Caco-2 (cell line): ENCODE measurements at regions not wholly inside any gene's neighbourhood (a gene's known extent, or its start where the extent isn't known, plus 50 kb on each side); places are given as distances from the start of the nearest gene placed in this dataset.

Source experiments
- BruUV-seq: library from RNA; stranded (reverse); fragments of 400-500 nt; replicated peaks from 2 replicates; lab custom pipeline; 2021; lab: Mats Ljungman, UMichigan
- CTCF ChIA-PET: fragments of 300-600 bp; sonication (Branson Sonifier 250); formaldehyde crosslinking; loops from one replicate; lab custom pipeline; 2022; ENCODE audit warnings: antibody characterized with exemption; lab: Charles Lee
- POLR2A ChIA-PET: fragments of 300-600 bp; sonication (Branson Sonifier 250); formaldehyde crosslinking; loops from one replicate; lab custom pipeline; 2022; ENCODE audit warnings: antibody characterized with exemption; lab: Charles Lee
- DNase-seq, 2 experiments: peaks; one replicate each; pipeline versions ENCODE4 v3.0.0 to v3.0.0-alpha.2; 2020 to 2022
- H3K27me3 ChIP-seq: replicated peaks from 2 replicates; pipeline ENCODE4 v1.6.0; 2011; ENCODE audit warnings: low read length; ENCODE audit not compliant: control insufficient read depth, insufficient read depth
- H3K36me3 ChIP-seq: 2 replicates; pipeline ENCODE4 v1.5.1; 2011; ENCODE audit warnings: low read length; ENCODE audit not compliant: control insufficient read depth, insufficient read depth
- H3K4me1 ChIP-seq: fragments of 250-450 bp; sonication (Bioruptor Pico); 2 replicates; pipeline ENCODE4 v1.5.1; 2020; ENCODE audit warnings: mild to moderate bottlenecking
- H3K4me3 ChIP-seq: 2 replicates; pipeline ENCODE4 v1.5.1; 2011; ENCODE audit warnings: low read depth, mild to moderate bottlenecking, control low read depth, low read length
- H3K9me3 ChIP-seq: fragments of 250-450 bp; sonication (Bioruptor Pico); 2 replicates; pipeline ENCODE4 v1.5.1; 2020; ENCODE audit warnings: mild to moderate bottlenecking, moderate library complexity
- H3K27ac Mint-ChIP-seq: one replicate; pipeline ENCODE4 v1.8.0; 2022; ENCODE audit warnings: mixed read lengths; ENCODE audit not compliant: unreplicated experiment
- H3K27me3 Mint-ChIP-seq: one replicate; pipeline ENCODE4 v1.8.0; 2022; ENCODE audit warnings: mixed read lengths; ENCODE audit not compliant: insufficient read depth, unreplicated experiment
- H3K36me3 Mint-ChIP-seq: one replicate; pipeline ENCODE4 v1.8.0; 2022; ENCODE audit warnings: mild to moderate bottlenecking, mixed read lengths; ENCODE audit not compliant: insufficient read depth, unreplicated experiment
- H3K4me1 Mint-ChIP-seq: one replicate; pipeline ENCODE4 v1.8.0; 2022; ENCODE audit warnings: low read depth, mixed read lengths; ENCODE audit not compliant: unreplicated experiment
- H3K4me3 Mint-ChIP-seq: one replicate; pipeline ENCODE4 v1.8.0; 2022; ENCODE audit warnings: mild to moderate bottlenecking, moderate library complexity, mixed read lengths; ENCODE audit not compliant: unreplicated experiment
- H3K9me3 Mint-ChIP-seq: one replicate; pipeline ENCODE4 v1.8.0; 2022; ENCODE audit warnings: mixed read lengths; ENCODE audit not compliant: unreplicated experiment
- CTCF ChIP-seq, 2 experiments: fragments of 200-600 bp in 1 of 2; IDR thresholded peaks; 1 replicate in 1 of 2; 2 replicates in 1 of 2; pipeline versions ENCODE4 v1.5.1 to v1.8.0; 2011 to 2022; ENCODE audit warnings: antibody characterized with exemption in 1 of 2, control low read depth in 1 of 2, inconsistent platforms in 1 of 2, low read depth in 1 of 2, low read length in 1 of 2, mild to moderate bottlenecking in 1 of 2, moderate library complexity in 1 of 2; ENCODE audit not compliant: insufficient read depth in 1 of 2, severe bottlenecking in 1 of 2, unreplicated experiment in 1 of 2
- intact Hi-C: fragments of 100-400 bp; cut with micrococcal nuclease; formaldehyde crosslinking; loops from one replicate; pipeline ENCODE4 v1.10.0; 2022; ENCODE audit not compliant: unreplicated experiment

- no peak for TF ChIP-seq CTCF (IDR thresholded peaks at IDR 0.05; ENCODE audit: insufficient read depth in 1 of 2, low read depth in 1 of 2, low read length in 1 of 2, severe bottlenecking in 1 of 2, unreplicated experiment in 1 of 2)
- intact Hi-C loops = no loop called here
- Mint-ChIP-seq H3K4me3 (no peak overlapping the region), H3K27ac (no peak overlapping the region), H3K27me3 (no peaks in the 10 kb centered on the region), H3K36me3 (no peaks in the 10 kb centered on the region), H3K4me1 (no peaks in the 10 kb centered on the region), H3K9me3 (no peaks in the 10 kb centered on the region)
- CTCF ChIA-PET = no interaction called here
- no peaks in the 10 kb centered on the region for H3K9me3 ChIP-seq
- H3K36me3 ChIP-seq = no peaks in the 10 kb centered on the region
- H3K27me3 ChIP-seq = peaks cover 1% of the 10 kb centered on the region; the same call in 1 of the 2 replicates
- no peak overlapping the region for H3K4me3 ChIP-seq
- no peak for DNase-seq
- BruUV-seq = no TSS peak
- H3K4me1 ChIP-seq = no peaks in the 10 kb centered on the region
- POLR2A ChIA-PET = interaction anchor here (0.5 kb wide), 1 partner anchor 303 kb away, joined by 3 read pairs; no protein-coding TSS in a partner anchor
Measured at GRCh38 chr2:217706095-217706494, 296.7 kb downstream of the TNS1 start.

GRCh38 chr2:217705461-217705860 is 297.3 kb downstream of the TNS1 start:
- H3K27me3 ChIP-seq = peaks cover 1% of the 10 kb centered on the region; the same call in 1 of the 2 replicates
- no peaks in the 10 kb centered on the region for H3K27me3 Mint-ChIP-seq
- no peaks in the 10 kb centered on the region for H3K9me3 ChIP-seq
- no peak overlapping the region for H3K4me3 Mint-ChIP-seq
- CTCF ChIA-PET = no interaction called here
- no TSS peak for BruUV-seq
- POLR2A ChIA-PET = interaction anchor here (0.5 kb wide), 1 partner anchor 302 kb away, joined by 3 read pairs; no protein-coding TSS in a partner anchor
- no peak for TF ChIP-seq CTCF (IDR thresholded peaks at IDR 0.05; ENCODE audit: insufficient read depth in 1 of 2, low read depth in 1 of 2, low read length in 1 of 2, severe bottlenecking in 1 of 2, unreplicated experiment in 1 of 2)
- no peak overlapping the region for H3K27ac Mint-ChIP-seq
- H3K4me1 Mint-ChIP-seq = no peaks in the 10 kb centered on the region
- no peaks in the 10 kb centered on the region for H3K36me3 Mint-ChIP-seq
- no peaks in the 10 kb centered on the region for H3K4me1 ChIP-seq
- no peaks in the 10 kb centered on the region for H3K36me3 ChIP-seq
- no peak for DNase-seq
- no peaks in the 10 kb centered on the region for H3K9me3 Mint-ChIP-seq
- no peak overlapping the region for H3K4me3 ChIP-seq
- intact Hi-C loops = no loop called here

- H3K4me1 ChIP-seq = no peaks in the 10 kb centered on the region
- TF ChIP-seq CTCF (IDR thresholded peaks at IDR 0.05; ENCODE audit: insufficient read depth in 1 of 2, low read depth in 1 of 2, low read length in 1 of 2, severe bottlenecking in 1 of 2, unreplicated experiment in 1 of 2) = no peak
- H3K27me3 Mint-ChIP-seq = peaks cover 5% of the 10 kb centered on the region
- H3K27me3 ChIP-seq = 0 out of 2 replicates have a peak, but pooled peaks cover 1% of the 10 kb centered on the region
- no peak overlapping the region for H3K4me3 ChIP-seq
- no peak overlapping the region for H3K27ac Mint-ChIP-seq
- intact Hi-C loops = no loop called here
- H3K36me3 Mint-ChIP-seq = no peaks in the 10 kb centered on the region
- H3K9me3 ChIP-seq = no peaks in the 10 kb centered on the region
- no peaks in the 10 kb centered on the region for H3K9me3 Mint-ChIP-seq
- no peaks in the 10 kb centered on the region for H3K36me3 ChIP-seq
- no peaks in the 10 kb centered on the region for H3K4me1 Mint-ChIP-seq
- no TSS peak for BruUV-seq
- DNase-seq = no peak
- POLR2A ChIA-PET = no interaction called here
- no peak overlapping the region for H3K4me3 Mint-ChIP-seq
- CTCF ChIA-PET = no interaction called here
Measured at GRCh38 chr2:217703999-217704398, 298.8 kb downstream of the TNS1 start.
